ENCODE measurements at regions not wholly inside any gene's neighbourhood (a gene's known extent, or its start where the extent isn't known, plus 50 kb on each side); places are given as distances from the start of the nearest gene placed in this dataset.

DNA sequence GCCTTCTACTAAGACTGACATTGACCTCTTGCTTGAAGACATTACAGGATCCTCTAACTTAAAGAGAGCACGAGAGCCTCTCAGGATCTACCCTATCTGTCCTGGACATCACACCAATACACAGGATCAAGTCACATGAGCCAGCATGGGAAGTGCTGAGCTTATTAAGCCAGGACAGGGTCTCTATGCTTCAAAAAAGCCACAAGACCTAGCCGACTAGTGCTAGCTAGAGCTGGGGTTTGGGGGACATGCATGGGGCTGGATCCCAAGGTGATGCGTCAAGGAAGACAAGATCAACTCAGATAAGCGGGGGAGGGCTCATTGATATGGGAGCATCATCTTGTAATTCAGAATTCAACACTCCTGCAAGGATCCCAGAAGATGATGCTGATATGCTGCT lies 167.2 kb upstream of the TAB2 start:
- CTCF ChIA-PET: interaction anchor here (0.9 to 1.1 kb wide), 2 partner anchors 10 to 281 kb away, joined by 3 read pairs; no protein-coding TSS in a partner anchor
- intact Hi-C loops (cut with DNase I, micrococcal nuclease): no loop called here

DNA sequence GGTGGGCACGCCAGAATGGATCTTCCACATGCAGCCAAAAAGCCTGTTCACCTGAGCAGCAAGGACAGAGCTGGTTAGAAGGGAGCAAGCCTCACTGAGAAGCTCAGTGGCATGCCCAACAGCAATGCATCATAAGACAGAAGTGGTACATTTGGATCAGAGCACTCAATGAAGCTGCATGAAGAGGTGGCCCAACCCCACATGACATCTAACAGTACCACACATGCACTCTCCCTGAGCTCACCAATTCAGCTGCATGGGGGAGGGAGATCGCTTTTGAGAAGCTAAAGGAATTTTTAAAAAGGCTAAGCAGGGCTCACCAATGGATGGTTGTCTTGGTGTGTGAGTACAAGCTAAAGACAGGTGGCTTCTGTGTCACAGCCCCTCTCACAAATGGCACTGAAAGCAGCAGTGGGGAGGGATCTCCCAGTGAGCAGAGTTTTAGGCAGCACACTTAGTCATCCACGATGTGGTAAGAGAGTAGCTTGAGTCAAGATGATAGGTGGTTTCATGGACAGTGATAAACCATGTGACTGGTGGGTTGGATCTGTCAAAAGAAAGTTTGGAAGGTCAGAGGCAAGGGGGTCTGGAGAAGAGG lies 166.6 kb upstream of the TAB2 start:
- TF ChIP-seq, protein P1, sequence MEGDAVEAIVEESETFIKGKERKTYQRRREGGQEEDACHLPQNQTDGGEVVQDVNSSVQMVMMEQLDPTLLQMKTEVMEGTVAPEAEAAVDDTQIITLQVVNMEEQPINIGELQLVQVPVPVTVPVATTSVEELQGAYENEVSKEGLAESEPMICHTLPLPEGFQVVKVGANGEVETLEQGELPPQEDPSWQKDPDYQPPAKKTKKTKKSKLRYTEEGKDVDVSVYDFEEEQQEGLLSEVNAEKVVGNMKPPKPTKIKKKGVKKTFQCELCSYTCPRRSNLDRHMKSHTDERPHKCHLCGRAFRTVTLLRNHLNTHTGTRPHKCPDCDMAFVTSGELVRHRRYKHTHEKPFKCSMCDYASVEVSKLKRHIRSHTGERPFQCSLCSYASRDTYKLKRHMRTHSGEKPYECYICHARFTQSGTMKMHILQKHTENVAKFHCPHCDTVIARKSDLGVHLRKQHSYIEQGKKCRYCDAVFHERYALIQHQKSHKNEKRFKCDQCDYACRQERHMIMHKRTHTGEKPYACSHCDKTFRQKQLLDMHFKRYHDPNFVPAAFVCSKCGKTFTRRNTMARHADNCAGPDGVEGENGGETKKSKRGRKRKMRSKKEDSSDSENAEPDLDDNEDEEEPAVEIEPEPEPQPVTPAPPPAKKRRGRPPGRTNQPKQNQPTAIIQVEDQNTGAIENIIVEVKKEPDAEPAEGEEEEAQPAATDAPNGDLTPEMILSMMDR (IDR thresholded peaks at IDR 0.05): no peak
- Histone ChIP-seq H3K4me3 (ENCODE audit: low read length) (no peak overlapping the region), H3K27ac (ENCODE audit: low read depth in 1 of 2, low read length in 2 of 2) (no peak overlapping the region), H3K36me3 (ENCODE audit: insufficient read depth, low read length) (no peaks in the 10 kb centered on the region), H3K27me3 (ENCODE audit: control insufficient read depth in 1 of 2, insufficient read depth in 2 of 2, low read length in 2 of 2) (no peaks in the 10 kb centered on the region), H3K4me1 (ENCODE audit: insufficient read depth, low read length) (peaks cover 66% of the 10 kb centered on the region), H3K9me3 (ENCODE audit: control insufficient read depth in 1 of 2, insufficient read depth in 1 of 2, low read length in 2 of 2) (no peaks in the 10 kb centered on the region)
- intact Hi-C loops (cut with DNase I, micrococcal nuclease): no loop called here
- H3K4me1 Mint-ChIP-seq (ENCODE audit: low read depth): peaks cover 71% of the 10 kb centered on the region
- peaks cover 10% of the 10 kb centered on the region for H3K36me3 Mint-ChIP-seq (ENCODE audit: low read depth)
- no peak for ATAC-seq (ENCODE audit: poor library complexity)
- POLR2A ChIA-PET: interaction anchor here (1.1 kb wide), 1 partner anchor 8 kb away, joined by 3 read pairs; no protein-coding TSS in a partner anchor
- H3K27me3 Mint-ChIP-seq: no peaks in the 10 kb centered on the region
- DNase-seq: peak in 2 of 14 experiments; percentile 44 to 50
- CTCF ChIA-PET: interaction anchor here (0.9 to 1.1 kb wide), 2 partner anchors 11 to 281 kb away, joined by 3 read pairs; no protein-coding TSS in a partner anchor
- no peak overlapping the region for H3K4me3 Mint-ChIP-seq
- peaks cover 4% of the 10 kb centered on the region for H3K9me3 Mint-ChIP-seq
- H3K27ac Mint-ChIP-seq: no peak overlapping the region

More for the DNA sequence above, 167.2 kb upstream of the TAB2 start:
- Mint-ChIP-seq H3K27ac (no peak overlapping the region), H3K36me3 (ENCODE audit: low read depth) (peaks cover 14% of the 10 kb centered on the region), H3K27me3 (no peaks in the 10 kb centered on the region), H3K4me3 (no peak overlapping the region), H3K4me1 (ENCODE audit: low read depth) (peaks cover 72% of the 10 kb centered on the region), H3K9me3 (peaks cover 4% of the 10 kb centered on the region)
- no peaks in the 10 kb centered on the region for H3K9me3 ChIP-seq (ENCODE audit: control insufficient read depth in 1 of 2, insufficient read depth in 1 of 2, low read length in 2 of 2)
- TF ChIP-seq, protein P1 (IDR thresholded peaks at IDR 0.05): no peak
- H3K27me3 ChIP-seq (ENCODE audit: control insufficient read depth in 1 of 2, insufficient read depth in 2 of 2, low read length in 2 of 2): no peaks in the 10 kb centered on the region
- H3K36me3 ChIP-seq (ENCODE audit: insufficient read depth, low read length): no peaks in the 10 kb centered on the region
- H3K4me1 ChIP-seq (ENCODE audit: insufficient read depth, low read length): peaks cover 66% of the 10 kb centered on the region
- no peak overlapping the region for H3K4me3 ChIP-seq (ENCODE audit: low read length)
- no peak for DNase-seq
- POLR2A ChIA-PET: interaction anchor here (1.1 kb wide), 1 partner anchor 9 kb away, joined by 3 read pairs; no protein-coding TSS in a partner anchor
- no peak overlapping the region for H3K27ac ChIP-seq (ENCODE audit: low read depth in 1 of 2, low read length in 2 of 2)
- ATAC-seq (ENCODE audit: poor library complexity): no peak

DNA sequence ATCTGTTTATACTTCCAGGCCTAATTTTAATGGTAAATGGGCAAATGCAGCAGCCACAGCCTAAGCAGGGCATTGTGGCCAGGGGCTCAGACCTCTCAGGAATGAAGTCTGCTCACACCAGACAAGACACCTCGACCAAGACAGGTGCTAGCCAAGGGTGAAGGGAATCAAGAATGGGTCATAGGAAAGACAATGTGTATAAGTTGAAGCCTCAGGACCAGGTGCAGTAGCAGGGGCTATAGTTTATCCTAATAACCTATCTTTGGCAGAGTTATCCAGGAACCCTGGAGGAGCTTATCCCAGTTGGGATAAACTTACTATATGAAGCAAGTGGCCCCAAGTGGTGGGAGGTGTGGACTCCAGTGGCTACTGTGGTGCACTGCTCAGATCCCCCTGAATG lies 165.0 kb upstream of the TAB2 start:
- H3K4me3 ChIP-seq (ENCODE audit: low read length): no peak overlapping the region
- no peak for DNase-seq
- no peak overlapping the region for H3K4me3 Mint-ChIP-seq
- ATAC-seq (ENCODE audit: poor library complexity): no peak
- no peaks in the 10 kb centered on the region for H3K9me3 ChIP-seq (ENCODE audit: control insufficient read depth in 1 of 2, insufficient read depth in 1 of 2, low read length in 2 of 2)
- H3K4me1 Mint-ChIP-seq (ENCODE audit: low read depth): peaks cover 55% of the 10 kb centered on the region
- H3K27me3 Mint-ChIP-seq: no peaks in the 10 kb centered on the region
- H3K27me3 ChIP-seq (ENCODE audit: control insufficient read depth in 1 of 2, insufficient read depth in 2 of 2, low read length in 2 of 2): no peaks in the 10 kb centered on the region
- peaks cover 60% of the 10 kb centered on the region for H3K4me1 ChIP-seq (ENCODE audit: insufficient read depth, low read length)
- CTCF ChIA-PET: no interaction called here
- TF ChIP-seq, protein P1 (IDR thresholded peaks at IDR 0.05): no peak
- H3K36me3 Mint-ChIP-seq (ENCODE audit: low read depth): no peaks in the 10 kb centered on the region
- intact Hi-C loops (cut with DNase I, micrococcal nuclease): no loop called here
- no peak overlapping the region for H3K27ac ChIP-seq (ENCODE audit: low read depth in 1 of 2, low read length in 2 of 2)
- POLR2A ChIA-PET: interaction anchor here (0.9 to 3.6 kb wide), 3 partner anchors 11 to 165 kb away, joined by 5 to 11 read pairs (median 7); partner anchors contain the start of gene TAB2
- no peak overlapping the region for H3K27ac Mint-ChIP-seq
- no peaks in the 10 kb centered on the region for H3K36me3 ChIP-seq (ENCODE audit: insufficient read depth, low read length)
- peaks cover 4% of the 10 kb centered on the region for H3K9me3 Mint-ChIP-seq

Data from CD4-positive, alpha-beta T cell (primary cell).